Common myeloid progenitor, CD34-positive (primary cell): ENCODE measurements at regions not wholly inside any gene's neighbourhood (a gene's known extent, or its start where the extent isn't known, plus 50 kb on each side); places are given as distances from the start of the nearest gene placed in this dataset.

Experiments
- CTCF ChIA-PET: fragments of 350-600 bp; sonication (Branson Sonifier 250); formaldehyde crosslinking; loops from one replicate; lab custom pipeline; 2021; ENCODE audit warnings: antibody characterized with exemption; lab: Charles Lee
- POLR2A ChIA-PET: fragments of 350-600 bp; sonication (Branson Sonifier 250); formaldehyde crosslinking; loops from one replicate; lab custom pipeline; 2021; ENCODE audit warnings: antibody characterized with exemption; lab: Charles Lee
- DNase-seq, 3 donors: peaks; one replicate each; pipeline versions ENCODE4 v3.0.0 to v3.0.0-alpha.2; 2013
- H3K27ac ChIP-seq, 2 experiments: 1 replicate in 1 of 2; 2 replicates in 1 of 2; pipeline ENCODE4 v1.7.0; 2013; ENCODE audit warnings: inconsistent platforms in 2 of 2, low read length in 2 of 2, mild to moderate bottlenecking in 2 of 2, low read depth in 1 of 2, moderate library complexity in 1 of 2; ENCODE audit not compliant: severe bottlenecking in 2 of 2, insufficient read depth in 1 of 2, poor library complexity in 1 of 2
- H3K27me3 ChIP-seq, 5 experiments: replicated peaks in 2 of 5; 1 replicate in 3 of 5; 2 replicates in 2 of 5; pipeline versions ENCODE4 v1.6.1 to v1.7.0; 2013; ENCODE audit warnings: low read length in 4 of 5, mild to moderate bottlenecking in 2 of 5, moderate library complexity in 2 of 5, inconsistent platforms in 1 of 5; ENCODE audit not compliant: insufficient read depth in 5 of 5, control insufficient read depth in 4 of 5
- H3K36me3 ChIP-seq, 4 experiments: 1 replicate in 2 of 4; 2 replicates in 2 of 4; pipeline versions ENCODE4 v1.6.1 to v1.7.0; 2013; ENCODE audit warnings: low read length in 3 of 4, control low read depth in 1 of 4, mild to moderate bottlenecking in 1 of 4; ENCODE audit not compliant: control insufficient read depth in 4 of 4, insufficient read depth in 4 of 4
- H3K4me1 ChIP-seq, 4 experiments: 1 replicate in 3 of 4; 2 replicates in 1 of 4; pipeline versions ENCODE4 v1.6.1 to v1.7.1; 2013; ENCODE audit warnings: low read length in 3 of 4, mild to moderate bottlenecking in 3 of 4, control low read depth in 1 of 4, inconsistent platforms in 1 of 4, moderate library complexity in 1 of 4; ENCODE audit not compliant: control insufficient read depth in 4 of 4, insufficient read depth in 4 of 4; ENCODE audit errors: control extremely low read depth in 1 of 4
- H3K4me3 ChIP-seq, 7 experiments: 1 replicate in 4 of 7; 2 replicates in 3 of 7; pipeline versions ENCODE4 v1.5.1 to v1.7.0; 2013; ENCODE audit warnings: mild to moderate bottlenecking in 7 of 7, low read length in 6 of 7, moderate library complexity in 6 of 7, inconsistent platforms in 2 of 7, low read depth in 2 of 7, control low read depth in 1 of 7; ENCODE audit not compliant: insufficient read depth in 4 of 7, control insufficient read depth in 1 of 7; ENCODE audit errors: extremely low read depth in 1 of 7
- H3K9me3 ChIP-seq, 5 experiments: 1 replicate in 4 of 5; 2 replicates in 1 of 5; pipeline versions ENCODE4 v1.6.1 to v1.7.1; 2013; ENCODE audit warnings: low read length in 4 of 5, mild to moderate bottlenecking in 2 of 5, inconsistent platforms in 1 of 5, low read depth in 1 of 5, moderate library complexity in 1 of 5; ENCODE audit not compliant: control insufficient read depth in 4 of 5, insufficient read depth in 2 of 5; ENCODE audit errors: control extremely low read depth in 1 of 5
- WGBS: methylation state at CpG from one replicate; pipeline ENCODE4 v1.1.5; 2013; ENCODE audit not compliant: insufficient coverage; 5-methylcytosine and 5-hydroxymethylcytosine counted together

- WGBS = no CpG with 5 or more reads among the region's 1 CpG
- H3K27ac ChIP-seq = no peak overlapping the region
- DNase-seq = no peak
- H3K36me3 ChIP-seq = no peaks in the 10 kb centered on the region
- no peak overlapping the region for H3K4me3 ChIP-seq
- CTCF ChIA-PET = no interaction called here
- H3K9me3 ChIP-seq = no peaks in the 10 kb centered on the region
- POLR2A ChIA-PET = no interaction called here
- no peaks in the 10 kb centered on the region for H3K4me1 ChIP-seq
- no peaks in the 10 kb centered on the region for H3K27me3 ChIP-seq
Observed at GRCh38 chr5:104937598-104937997, 1375.0 kb upstream of the NUDT12 start.

- Histone ChIP-seq H3K27ac (no peak overlapping the region), H3K4me1 (no peaks in the 10 kb centered on the region), H3K4me3 (no peak overlapping the region), H3K9me3 (no peaks in the 10 kb centered on the region), H3K36me3 (no peaks in the 10 kb centered on the region), H3K27me3 (no peaks in the 10 kb centered on the region)
- DNase-seq = no peak
- 89% methylated on average over 1 of the region's 2 CpGs for WGBS
- ChIA-PET CTCF (no interaction called here), POLR2A (no interaction called here)
Observed at GRCh38 chr5:104932431-104932830, 1369.8 kb upstream of the NUDT12 start.

- Histone ChIP-seq H3K4me3 (no peak overlapping the region), H3K27me3 (no peaks in the 10 kb centered on the region), H3K36me3 (no peaks in the 10 kb centered on the region), H3K4me1 (no peaks in the 10 kb centered on the region), H3K9me3 (no peaks in the 10 kb centered on the region), H3K27ac (no peak overlapping the region)
- WGBS = 94% methylated on average over 25 of the region's 36 CpGs
- DNase-seq = no peak
- ChIA-PET POLR2A (no interaction called here), CTCF (no interaction called here)
Observed at GRCh38 chr5:104928906-104929520, 1366.4 kb upstream of the NUDT12 start.

GRCh38 chr5:104915226-104915625, 1352.6 kb upstream of the NUDT12 start:
- H3K4me3 ChIP-seq = no peak overlapping the region
- H3K27me3 ChIP-seq = no peaks in the 10 kb centered on the region
- H3K9me3 ChIP-seq = no peaks in the 10 kb centered on the region
- no peak for DNase-seq
- no peaks in the 10 kb centered on the region for H3K36me3 ChIP-seq
- H3K27ac ChIP-seq = no peak overlapping the region
- CTCF ChIA-PET = no interaction called here
- POLR2A ChIA-PET = no interaction called here
- WGBS = 100% methylated on average over 1 of the region's 1 CpG
- no peaks in the 10 kb centered on the region for H3K4me1 ChIP-seq

- no peaks in the 10 kb centered on the region for H3K9me3 ChIP-seq
- POLR2A ChIA-PET = no interaction called here
- CTCF ChIA-PET = no interaction called here
- H3K27ac ChIP-seq = no peak overlapping the region
- WGBS = 100% methylated on average over 2 of the region's 2 CpGs
- H3K4me1 ChIP-seq = no peaks in the 10 kb centered on the region
- no peak for DNase-seq
- H3K27me3 ChIP-seq = no peaks in the 10 kb centered on the region
- H3K4me3 ChIP-seq = no peak overlapping the region
- no peaks in the 10 kb centered on the region for H3K36me3 ChIP-seq
Observed at GRCh38 chr5:104914536-104915070, 1352.0 kb upstream of the NUDT12 start.

- Histone ChIP-seq H3K27me3 (no peaks in the 10 kb centered on the region), H3K4me3 (no peak overlapping the region), H3K4me1 (no peaks in the 10 kb centered on the region), H3K36me3 (no peaks in the 10 kb centered on the region), H3K9me3 (no peaks in the 10 kb centered on the region), H3K27ac (no peak overlapping the region)
- ChIA-PET POLR2A (no interaction called here), CTCF (no interaction called here)
- no peak for DNase-seq
- WGBS = 100% methylated on average over 3 of the region's 3 CpGs
Observed at GRCh38 chr5:104913841-104914281, 1351.3 kb upstream of the NUDT12 start.

- DNase-seq = no peak
- Histone ChIP-seq H3K9me3 (no peaks in the 10 kb centered on the region), H3K4me1 (no peaks in the 10 kb centered on the region), H3K27me3 (no peaks in the 10 kb centered on the region), H3K36me3 (no peaks in the 10 kb centered on the region), H3K4me3 (no peak overlapping the region), H3K27ac (no peak overlapping the region)
- ChIA-PET POLR2A (no interaction called here), CTCF (no interaction called here)
- no CpG with 5 or more reads among the region's 2 CpGs for WGBS
Observed at GRCh38 chr5:104909803-104910202, 1347.2 kb upstream of the NUDT12 start.
